ENCODE measurements at regions not wholly inside any gene's neighbourhood (a gene's known extent, or its start where the extent isn't known, plus 50 kb on each side); places are given as distances from the start of the nearest gene placed in this dataset.

GRCh38 chr9:91036826-91037510, 235.3 kb downstream of the SYK start:
- peak; percentile 74 to 79 for DNase-seq

GRCh38 chr9:91037511-91038482, 236.2 kb downstream of the SYK start:
- Histone ChIP-seq H3K36me3 (no peaks in the 10 kb centered on the region), H3K9me3 (no peaks in the 10 kb centered on the region), H3K4me3 (replicated peaks in 1 of 3) (no peak overlapping the region), H3K27me3 (no peaks in the 10 kb centered on the region), H3K27ac (peak overlapping the region in 1 of 3 donors; percentile 6), H3K4me1 (peaks cover 0 to 22% of the 10 kb centered on the region in 2 donors)
- intact Hi-C loops (cut with DNase I): loop anchor here (5.0 kb wide), 1 partner anchor 390 kb away; no protein-coding TSS in a partner anchor
- 45 to 61% methylated on average over 17 to 22 of the region's 22 CpGs for WGBS, 2 donors
- no peak for TF ChIP-seq POLR2A (IDR thresholded peaks at IDR 0.05)
- TF ChIP-seq, protein P1, sequence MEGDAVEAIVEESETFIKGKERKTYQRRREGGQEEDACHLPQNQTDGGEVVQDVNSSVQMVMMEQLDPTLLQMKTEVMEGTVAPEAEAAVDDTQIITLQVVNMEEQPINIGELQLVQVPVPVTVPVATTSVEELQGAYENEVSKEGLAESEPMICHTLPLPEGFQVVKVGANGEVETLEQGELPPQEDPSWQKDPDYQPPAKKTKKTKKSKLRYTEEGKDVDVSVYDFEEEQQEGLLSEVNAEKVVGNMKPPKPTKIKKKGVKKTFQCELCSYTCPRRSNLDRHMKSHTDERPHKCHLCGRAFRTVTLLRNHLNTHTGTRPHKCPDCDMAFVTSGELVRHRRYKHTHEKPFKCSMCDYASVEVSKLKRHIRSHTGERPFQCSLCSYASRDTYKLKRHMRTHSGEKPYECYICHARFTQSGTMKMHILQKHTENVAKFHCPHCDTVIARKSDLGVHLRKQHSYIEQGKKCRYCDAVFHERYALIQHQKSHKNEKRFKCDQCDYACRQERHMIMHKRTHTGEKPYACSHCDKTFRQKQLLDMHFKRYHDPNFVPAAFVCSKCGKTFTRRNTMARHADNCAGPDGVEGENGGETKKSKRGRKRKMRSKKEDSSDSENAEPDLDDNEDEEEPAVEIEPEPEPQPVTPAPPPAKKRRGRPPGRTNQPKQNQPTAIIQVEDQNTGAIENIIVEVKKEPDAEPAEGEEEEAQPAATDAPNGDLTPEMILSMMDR (IDR thresholded peaks at IDR 0.05): no peak
- peak in 1 of 2 donors; percentile 17 for DNase-seq

More at GRCh38 chr9:91036826-91037510, 235.3 kb downstream of the SYK start:
- H3K9me3 ChIP-seq: no peaks in the 10 kb centered on the region
- WGBS, 2 donors: 13 to 15% methylated on average over 31 to 32 of the region's 32 CpGs
- H3K27me3 ChIP-seq: no peaks in the 10 kb centered on the region
- H3K27ac ChIP-seq: no peak overlapping the region
- intact Hi-C loops (cut with DNase I): loop anchor here (5.0 kb wide), 1 partner anchor 390 kb away; no protein-coding TSS in a partner anchor
- H3K36me3 ChIP-seq: no peaks in the 10 kb centered on the region
- H3K4me1 ChIP-seq: peaks cover 0 to 22% of the 10 kb centered on the region in 2 donors
- TF ChIP-seq POLR2A (IDR thresholded peaks at IDR 0.05): no peak
- TF ChIP-seq, protein P1 (IDR thresholded peaks at IDR 0.05): peak in 4 of 6 experiments; percentile 57 to 63 (median 60)
- H3K4me3 ChIP-seq (replicated peaks in 1 of 3): no peak overlapping the region

DNA sequence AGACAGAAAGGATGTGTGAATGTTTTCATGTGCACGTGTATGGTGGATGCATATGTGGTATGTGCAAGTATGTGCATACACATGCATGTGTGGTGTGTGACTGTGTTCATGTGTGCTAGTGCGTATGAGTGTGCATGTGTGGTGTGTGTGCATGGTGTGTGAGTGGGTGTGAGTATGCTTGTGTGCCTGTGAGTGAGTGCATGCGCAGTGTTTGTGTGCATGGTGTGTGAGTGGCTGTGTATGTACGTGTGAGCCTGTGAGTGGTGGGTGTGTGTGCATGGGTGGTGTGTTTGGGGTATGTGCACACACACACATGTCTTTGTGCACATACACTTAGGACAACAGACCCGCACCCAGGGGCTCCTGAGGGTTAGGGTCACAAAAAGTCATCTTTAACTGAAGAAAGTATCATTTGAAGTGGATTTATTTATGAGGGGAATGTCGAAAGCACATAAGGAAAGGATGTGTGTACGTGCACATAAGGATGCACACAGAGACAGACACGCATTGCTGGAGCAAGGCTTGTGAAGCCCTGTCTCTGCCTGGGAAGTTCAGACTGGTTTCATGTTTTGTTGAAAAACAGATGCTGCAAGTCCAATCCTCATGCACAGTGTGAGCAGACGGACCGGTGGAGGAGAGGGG, 237.0 kb downstream of the SYK start:
- intact Hi-C loops (cut with DNase I): loop anchor here (5.0 kb wide), 1 partner anchor 389 kb away; no protein-coding TSS in a partner anchor
- Histone ChIP-seq H3K4me1 (peaks cover 5 to 26% of the 10 kb centered on the region in 2 donors), H3K27me3 (no peaks in the 10 kb centered on the region), H3K4me3 (replicated peaks in 1 of 3) (no peak overlapping the region), H3K9me3 (no peaks in the 10 kb centered on the region), H3K27ac (no peak overlapping the region), H3K36me3 (no peaks in the 10 kb centered on the region)
- no peak for DNase-seq
- 87 to 95% methylated on average over 10 of the region's 10 CpGs for WGBS, 2 donors
- no peak for TF ChIP-seq POLR2A (IDR thresholded peaks at IDR 0.05)
- TF ChIP-seq, protein P1 (IDR thresholded peaks at IDR 0.05): no peak

DNA sequence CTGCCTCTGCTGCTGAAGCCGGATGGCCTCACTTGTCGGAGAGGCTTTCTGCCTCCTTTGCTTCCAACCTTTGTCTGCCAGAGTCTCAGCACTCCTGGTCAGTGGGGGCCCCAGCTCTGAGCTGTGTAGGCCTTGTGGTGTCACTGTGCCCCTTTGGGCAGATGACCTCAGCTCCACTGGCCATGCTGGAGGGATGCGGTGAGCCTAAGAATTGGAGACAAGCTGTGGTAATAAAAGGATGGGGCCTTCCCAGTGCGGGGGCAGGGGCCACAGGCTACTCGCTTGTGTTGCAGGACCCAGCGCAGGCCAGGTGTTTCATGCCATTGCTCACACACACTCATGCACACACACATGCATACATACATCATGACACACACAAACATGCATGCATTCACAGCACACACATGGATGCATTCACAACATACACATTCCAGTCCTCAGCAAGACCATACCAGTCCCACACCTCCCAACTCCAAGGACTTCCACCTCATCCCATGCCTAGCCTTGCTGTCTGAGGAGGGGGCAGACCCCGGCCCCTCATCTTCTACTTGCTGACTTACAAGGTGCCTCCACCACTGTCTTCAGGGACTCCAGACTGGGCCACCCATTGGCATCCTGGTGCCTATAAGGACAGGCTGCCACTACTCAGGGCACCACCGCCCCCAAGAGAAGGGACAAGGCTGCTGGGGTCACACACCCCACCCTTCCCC, 237.7 kb downstream of the SYK start:
- TF ChIP-seq, protein P1 (IDR thresholded peaks at IDR 0.05): no peak
- no peak for TF ChIP-seq POLR2A (IDR thresholded peaks at IDR 0.05)
- Histone ChIP-seq H3K36me3 (no peaks in the 10 kb centered on the region), H3K27me3 (no peaks in the 10 kb centered on the region), H3K4me1 (peaks cover 11 to 33% of the 10 kb centered on the region in 2 donors), H3K9me3 (no peaks in the 10 kb centered on the region), H3K27ac (no peak overlapping the region), H3K4me3 (replicated peaks in 1 of 3) (no peak overlapping the region)
- DNase-seq: no peak
- intact Hi-C loops (cut with DNase I): loop anchor here (5.0 kb wide), 1 partner anchor 388 kb away; no protein-coding TSS in a partner anchor
- WGBS, 2 donors: 99 to 100% methylated on average over 8 of the region's 8 CpGs
